HG02885 (cell line): ENCODE measurements at regions not wholly inside any gene's neighbourhood (a gene's known extent, or its start where the extent isn't known, plus 50 kb on each side); places are given as distances from the start of the nearest gene placed in this dataset.

Experiments
- ATAC-seq: cut with Tn5 transposase; IDR thresholded peaks from one replicate; pipeline ENCODE4 v1.9.1; 2021; ENCODE audit warnings: mild to moderate bottlenecking; ENCODE audit not compliant: unreplicated experiment, poor library complexity

- ATAC-seq = no peak
These were observed 216.0 kb downstream of the PMP22 start for GRCh38 chr17:15048933-15049794.

- no peak for ATAC-seq
These were observed 216.7 kb downstream of the PMP22 start for GRCh38 chr17:15048381-15048780.

- ATAC-seq = no peak
These were observed 222.8 kb downstream of the PMP22 start for GRCh38 chr17:15042311-15042710.

- ATAC-seq = no peak
These were observed 225.8 kb downstream of the PMP22 start for GRCh38 chr17:15039366-15039765.

GRCh38 chr17:15038656-15039055 is 226.5 kb downstream of the PMP22 start:
- ATAC-seq = no peak

GRCh38 chr17:15036238-15036637 is 228.9 kb downstream of the PMP22 start:
- ATAC-seq = no peak

GRCh38 chr17:15031975-15032374 is 233.2 kb downstream of the PMP22 start:
- ATAC-seq = no peak

GRCh38 chr17:15029469-15029868 is 235.7 kb downstream of the PMP22 start:
- ATAC-seq = no peak

- ATAC-seq = no peak
These were observed 237.3 kb downstream of the PMP22 start for GRCh38 chr17:15027853-15028252.

GRCh38 chr17:15026088-15026487 is 239.0 kb downstream of the PMP22 start:
- ATAC-seq = no peak

- ATAC-seq = no peak
These were observed 241.4 kb downstream of the PMP22 start for GRCh38 chr17:15023589-15024336.

- ATAC-seq = no peak
These were observed 246.0 kb downstream of the PMP22 start for GRCh38 chr17:15019158-15019557.

- no peak for ATAC-seq
These were observed 252.7 kb downstream of the PMP22 start for GRCh38 chr17:15012351-15012980.

GRCh38 chr17:15009087-15009486 is 256.0 kb downstream of the PMP22 start:
- no peak for ATAC-seq

GRCh38 chr17:15007147-15007553 is 258.0 kb downstream of the PMP22 start:
- no peak for ATAC-seq

GRCh38 chr17:15006421-15007128 is 258.6 kb downstream of the PMP22 start:
- ATAC-seq = no peak

- no peak for ATAC-seq
These were observed 264.5 kb downstream of the PMP22 start for GRCh38 chr17:15000661-15001060.

- no peak for ATAC-seq
These were observed 267.8 kb downstream of the PMP22 start for GRCh38 chr17:14997290-14997689.

- ATAC-seq = no peak
These were observed 279.0 kb downstream of the PMP22 start for GRCh38 chr17:14986127-14986526.

- ATAC-seq = no peak
These were observed 292.3 kb downstream of the PMP22 start for GRCh38 chr17:14972844-14973243.
